ENCODE measurements at regions not wholly inside any gene's neighbourhood (a gene's known extent, or its start where the extent isn't known, plus 50 kb on each side); places are given as distances from the start of the nearest gene placed in this dataset.

DNA sequence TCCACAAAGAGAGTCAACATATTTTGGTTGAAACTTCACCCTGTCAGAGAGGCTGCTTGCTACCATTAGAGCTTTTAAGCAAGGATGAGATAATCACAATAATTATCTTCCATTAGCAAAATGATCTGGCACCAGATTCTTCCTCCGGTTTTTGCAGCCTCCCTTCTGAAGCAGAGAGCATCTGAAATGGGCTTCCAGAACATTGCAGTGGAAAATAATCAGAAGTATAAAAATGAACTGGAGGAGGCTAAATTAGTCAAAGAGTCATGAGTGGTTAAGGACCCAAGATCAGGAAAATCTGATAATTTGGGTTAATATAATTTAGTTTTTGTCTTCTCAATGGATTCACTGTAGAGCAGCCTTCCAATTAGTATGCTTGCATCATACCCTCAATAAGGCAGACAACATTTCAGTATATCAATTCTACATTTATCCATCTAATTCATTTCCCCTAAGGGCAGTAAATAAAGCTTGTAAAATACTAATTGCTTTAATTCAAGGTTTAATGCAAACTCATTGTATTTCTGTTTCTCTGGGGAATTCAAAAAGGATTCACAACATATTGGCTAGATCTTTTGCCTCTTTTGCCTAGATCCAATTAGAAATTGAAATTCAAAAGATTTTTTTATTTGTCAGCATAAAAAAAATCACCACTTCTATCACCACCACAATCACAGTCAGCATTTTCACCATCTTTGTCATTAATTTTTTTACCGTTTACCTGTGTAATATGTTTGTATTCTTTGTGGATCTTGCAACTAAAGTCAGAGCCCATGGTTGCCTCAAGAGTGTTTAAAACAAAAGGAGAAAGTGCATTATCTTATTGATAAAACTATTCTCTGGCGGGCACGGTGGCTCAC is 537.2 kb upstream of the DCC start:
- no peak for DNase-seq (ENCODE audit: low read depth in 1 of 2, low spot score in 1 of 2)
- no peak for TF ChIP-seq NFE2L2 (conservative IDR thresholded peaks at IDR 0.05; ENCODE audit: low read length)
- TF ChIP-seq MAFK (IDR thresholded peaks at IDR 0.05; ENCODE audit: partially characterized antibody): peak; percentile 37
- ChIA-PET POLR2A (no interaction called here), CTCF (no interaction called here)
- H3K4me2 ChIP-seq: no peak overlapping the region
- H3K4me3 ChIP-seq: no peak overlapping the region
- no peak overlapping the region for H3K27ac ChIP-seq
- 0% methylated on average over 4 of the region's 4 CpGs for WGBS (ENCODE audit: missing lambda C conversion rate)
- no peak for ATAC-seq
- no peaks in the 10 kb centered on the region for H3K4me1 ChIP-seq
- no peak for FAIRE-seq
- H3K9me3 ChIP-seq: no peaks in the 10 kb centered on the region

DNA sequence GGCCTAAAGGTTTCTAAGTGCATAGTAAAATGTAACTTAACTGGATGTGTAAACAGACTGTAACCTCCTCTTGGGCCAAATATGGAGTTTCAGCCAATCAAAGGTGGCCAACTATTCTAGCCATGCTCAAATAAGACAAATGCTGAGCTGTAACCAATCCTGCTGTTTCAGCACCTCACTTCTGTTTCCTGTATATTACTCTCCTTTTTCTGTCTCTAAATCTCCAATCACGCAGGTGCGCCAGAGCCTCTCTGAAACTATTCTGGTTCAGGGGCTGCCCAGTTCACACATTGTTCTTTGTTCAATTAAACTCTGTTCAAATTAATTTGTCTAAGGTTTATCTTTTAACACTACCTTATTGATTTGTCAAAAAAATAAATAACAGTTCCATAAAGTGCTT is 532.7 kb upstream of the DCC start:
- POLR2A ChIA-PET: no interaction called here

DNA sequence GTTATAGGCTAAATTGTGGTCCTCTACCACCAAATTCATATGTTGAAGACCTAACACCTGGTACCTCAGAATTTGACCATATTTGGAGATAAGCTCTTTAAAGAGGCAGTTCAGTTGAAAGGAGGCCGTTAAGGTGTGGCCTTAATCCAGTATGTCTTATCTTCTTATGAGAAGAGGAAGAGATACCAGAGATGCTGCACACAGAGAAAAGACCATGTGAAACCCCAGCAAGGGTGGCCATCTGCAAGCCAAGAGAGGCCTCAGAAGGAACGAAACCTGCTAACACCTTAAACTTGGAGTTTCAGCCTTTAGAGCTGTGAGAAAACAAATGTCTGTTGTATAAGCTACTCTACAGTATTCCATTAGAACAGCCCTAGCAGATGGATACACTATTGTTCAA is 528.1 kb upstream of the DCC start:
- Histone ChIP-seq H3K4me1 (no peaks in the 10 kb centered on the region), H3K27ac (no peak overlapping the region), H3K9me3 (no peaks in the 10 kb centered on the region), H3K4me2 (no peak overlapping the region), H3K4me3 (no peak overlapping the region)
- ATAC-seq (no peak), DNase-seq (ENCODE audit: low read depth in 1 of 2, low spot score in 1 of 2) (no peak), FAIRE-seq (no peak)
- CTCF ChIA-PET: no interaction called here
- POLR2A ChIA-PET: no interaction called here
- 3% methylated on average over 2 of the region's 2 CpGs for WGBS (ENCODE audit: missing lambda C conversion rate)
- TF ChIP-seq SREBF2 (IDR thresholded peaks at IDR 0.05): no peak
- TF ChIP-seq, protein P1, sequence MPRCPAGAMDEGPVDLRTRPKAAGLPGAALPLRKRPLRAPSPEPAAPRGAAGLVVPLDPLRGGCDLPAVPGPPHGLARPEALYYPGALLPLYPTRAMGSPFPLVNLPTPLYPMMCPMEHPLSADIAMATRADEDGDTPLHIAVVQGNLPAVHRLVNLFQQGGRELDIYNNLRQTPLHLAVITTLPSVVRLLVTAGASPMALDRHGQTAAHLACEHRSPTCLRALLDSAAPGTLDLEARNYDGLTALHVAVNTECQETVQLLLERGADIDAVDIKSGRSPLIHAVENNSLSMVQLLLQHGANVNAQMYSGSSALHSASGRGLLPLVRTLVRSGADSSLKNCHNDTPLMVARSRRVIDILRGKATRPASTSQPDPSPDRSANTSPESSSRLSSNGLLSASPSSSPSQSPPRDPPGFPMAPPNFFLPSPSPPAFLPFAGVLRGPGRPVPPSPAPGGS (IDR thresholded peaks at IDR 0.05): no peak
- TF ChIP-seq, protein P2, sequence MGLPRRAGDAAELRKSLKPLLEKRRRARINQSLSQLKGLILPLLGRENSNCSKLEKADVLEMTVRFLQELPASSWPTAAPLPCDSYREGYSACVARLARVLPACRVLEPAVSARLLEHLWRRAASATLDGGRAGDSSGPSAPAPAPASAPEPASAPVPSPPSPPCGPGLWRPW (IDR thresholded peaks at IDR 0.05): no peak
- TF ChIP-seq MAFK (IDR thresholded peaks at IDR 0.05; ENCODE audit: partially characterized antibody): no peak
- TF ChIP-seq CHD4 (IDR thresholded peaks at IDR 0.05; ENCODE audit: borderline replicate concordance): no peak
- TF ChIP-seq CEBPB (IDR thresholded peaks at IDR 0.05): no peak
- TF ChIP-seq JUN (IDR thresholded peaks at IDR 0.05): no peak
- TF ChIP-seq POLR2A (IDR thresholded peaks at IDR 0.05; ENCODE audit: low read length): no peak
- no peak for TF ChIP-seq ZNF302 (CRISPR knock-in tag; IDR thresholded peaks at IDR 0.05)
- TF ChIP-seq, protein P3, sequence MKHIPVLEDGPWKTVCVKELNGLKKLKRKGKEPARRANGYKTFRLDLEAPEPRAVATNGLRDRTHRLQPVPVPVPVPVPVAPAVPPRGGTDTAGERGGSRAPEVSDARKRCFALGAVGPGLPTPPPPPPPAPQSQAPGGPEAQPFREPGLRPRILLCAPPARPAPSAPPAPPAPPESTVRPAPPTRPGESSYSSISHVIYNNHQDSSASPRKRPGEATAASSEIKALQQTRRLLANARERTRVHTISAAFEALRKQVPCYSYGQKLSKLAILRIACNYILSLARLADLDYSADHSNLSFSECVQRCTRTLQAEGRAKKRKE (CRISPR knock-in tag; IDR thresholded peaks at IDR 0.05; ENCODE audit: low read depth): no peak
- no peak for TF ChIP-seq SMC3 (IDR thresholded peaks at IDR 0.05)
- TF ChIP-seq FOXS1 (CRISPR knock-in tag; IDR thresholded peaks at IDR 0.05): no peak
- no peak for TF ChIP-seq EHMT2 (IDR thresholded peaks at IDR 0.05; ENCODE audit: low read depth)
- TF ChIP-seq PHF8 (IDR thresholded peaks at IDR 0.05; ENCODE audit: borderline replicate concordance, low read depth): no peak
- TF ChIP-seq HOXA7 (CRISPR knock-in tag; IDR thresholded peaks at IDR 0.05): no peak
- TF ChIP-seq GATA3 (IDR thresholded peaks at IDR 0.05; ENCODE audit: borderline replicate concordance): no peak

More for the DNA sequence above, 532.7 kb upstream of the DCC start:
- Histone ChIP-seq H3K4me1 (no peaks in the 10 kb centered on the region), H3K4me2 (no peak overlapping the region), H3K4me3 (no peak overlapping the region), H3K27ac (no peak overlapping the region), H3K9me3 (no peaks in the 10 kb centered on the region)
- CTCF ChIA-PET: no interaction called here
- DNase-seq (ENCODE audit: low read depth in 1 of 2, low spot score in 1 of 2) (no peak), FAIRE-seq (no peak), ATAC-seq (no peak)
- WGBS (ENCODE audit: missing lambda C conversion rate): 79% methylated on average over 2 of the region's 2 CpGs
- TF ChIP-seq ZNF302 (CRISPR knock-in tag; IDR thresholded peaks at IDR 0.05) (no peak), EHF (CRISPR knock-in tag; IDR thresholded peaks at IDR 0.05) (no peak), CEBPB (IDR thresholded peaks at IDR 0.05) (no peak), HDAC2 (IDR thresholded peaks at IDR 0.05) (no peak), CBX2 (IDR thresholded peaks at IDR 0.05; ENCODE audit: borderline replicate concordance, low read depth) (no peak), JUNB (IDR thresholded peaks at IDR 0.05) (no peak), HOXB13 (CRISPR knock-in tag; IDR thresholded peaks at IDR 0.05; ENCODE audit: low read depth) (no peak), PHF8 (IDR thresholded peaks at IDR 0.05; ENCODE audit: borderline replicate concordance, low read depth) (no peak), HOXB5 (CRISPR knock-in tag; IDR thresholded peaks at IDR 0.05) (no peak), EP300 (IDR thresholded peaks at IDR 0.05) (no peak), ZFP36 (IDR thresholded peaks at IDR 0.05; ENCODE audit: borderline replicate concordance, partially characterized antibody) (no peak)
- TF ChIP-seq, protein P4, sequence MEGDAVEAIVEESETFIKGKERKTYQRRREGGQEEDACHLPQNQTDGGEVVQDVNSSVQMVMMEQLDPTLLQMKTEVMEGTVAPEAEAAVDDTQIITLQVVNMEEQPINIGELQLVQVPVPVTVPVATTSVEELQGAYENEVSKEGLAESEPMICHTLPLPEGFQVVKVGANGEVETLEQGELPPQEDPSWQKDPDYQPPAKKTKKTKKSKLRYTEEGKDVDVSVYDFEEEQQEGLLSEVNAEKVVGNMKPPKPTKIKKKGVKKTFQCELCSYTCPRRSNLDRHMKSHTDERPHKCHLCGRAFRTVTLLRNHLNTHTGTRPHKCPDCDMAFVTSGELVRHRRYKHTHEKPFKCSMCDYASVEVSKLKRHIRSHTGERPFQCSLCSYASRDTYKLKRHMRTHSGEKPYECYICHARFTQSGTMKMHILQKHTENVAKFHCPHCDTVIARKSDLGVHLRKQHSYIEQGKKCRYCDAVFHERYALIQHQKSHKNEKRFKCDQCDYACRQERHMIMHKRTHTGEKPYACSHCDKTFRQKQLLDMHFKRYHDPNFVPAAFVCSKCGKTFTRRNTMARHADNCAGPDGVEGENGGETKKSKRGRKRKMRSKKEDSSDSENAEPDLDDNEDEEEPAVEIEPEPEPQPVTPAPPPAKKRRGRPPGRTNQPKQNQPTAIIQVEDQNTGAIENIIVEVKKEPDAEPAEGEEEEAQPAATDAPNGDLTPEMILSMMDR (IDR thresholded peaks at IDR 0.05): no peak
- TF ChIP-seq, protein P5, sequence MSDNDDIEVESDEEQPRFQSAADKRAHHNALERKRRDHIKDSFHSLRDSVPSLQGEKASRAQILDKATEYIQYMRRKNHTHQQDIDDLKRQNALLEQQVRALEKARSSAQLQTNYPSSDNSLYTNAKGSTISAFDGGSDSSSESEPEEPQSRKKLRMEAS (IDR thresholded peaks at IDR 0.05): no peak
- TF ChIP-seq, protein P1 (IDR thresholded peaks at IDR 0.05): no peak

All from A549 (cell line).